HG03565 (cell line): ENCODE measurements at regions not wholly inside any gene's neighbourhood (a gene's known extent, or its start where the extent isn't known, plus 50 kb on each side); places are given as distances from the start of the nearest gene placed in this dataset.
A peak's percentile ranks its signal among the peaks of the same experiment; 100 is the strongest.
"Not testable (repeated sequence)": the region's sequence is repeated elsewhere in the genome, so short reads cannot be mapped to it uniquely, and the experiment has no call there.

Source experiments
- ATAC-seq: cut with Tn5 transposase; IDR thresholded peaks from one replicate; pipeline ENCODE4 v1.9.1; 2021; ENCODE audit warnings: mild to moderate bottlenecking, moderate library complexity; ENCODE audit not compliant: unreplicated experiment

DNA sequence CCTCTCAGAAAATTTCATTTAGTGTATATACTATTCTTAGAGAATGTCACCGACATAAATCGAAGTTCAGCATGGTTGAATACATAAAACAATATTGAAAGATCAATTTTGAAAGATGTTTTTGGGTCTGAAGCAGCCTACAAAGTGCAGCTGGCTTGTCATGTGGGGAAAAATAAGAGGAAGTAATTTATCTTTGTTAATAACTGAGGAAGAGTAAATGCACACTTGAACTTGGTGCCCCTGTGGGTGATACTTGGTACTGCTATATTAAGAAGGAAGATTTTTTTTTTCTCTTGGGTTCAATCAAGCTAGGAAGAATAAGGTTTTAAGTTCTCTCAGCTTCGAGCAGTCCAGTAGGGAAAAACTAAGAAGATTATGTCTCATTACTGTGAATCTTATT is 661.3 kb downstream of the RPL10L start:
- no peak for ATAC-seq

DNA sequence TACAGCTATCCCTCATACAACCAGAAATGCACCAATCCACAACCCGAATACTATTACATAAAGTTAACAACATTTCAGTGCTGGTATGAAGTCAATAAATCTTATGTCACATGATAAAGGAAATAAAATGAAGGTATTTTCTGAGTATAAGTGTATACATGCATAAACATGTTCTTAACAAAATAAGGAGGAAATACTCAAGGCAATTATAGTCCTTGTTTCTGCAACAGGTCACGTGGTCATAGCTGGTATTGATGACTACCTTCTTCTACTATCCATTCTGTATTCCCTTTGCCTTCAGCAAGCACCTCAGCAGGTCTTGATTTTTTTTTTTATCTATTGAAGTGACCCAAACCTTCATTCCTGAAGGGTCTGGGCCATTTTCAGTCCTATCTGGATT is 675.6 kb downstream of the RPL10L start:
- no peak for ATAC-seq

DNA sequence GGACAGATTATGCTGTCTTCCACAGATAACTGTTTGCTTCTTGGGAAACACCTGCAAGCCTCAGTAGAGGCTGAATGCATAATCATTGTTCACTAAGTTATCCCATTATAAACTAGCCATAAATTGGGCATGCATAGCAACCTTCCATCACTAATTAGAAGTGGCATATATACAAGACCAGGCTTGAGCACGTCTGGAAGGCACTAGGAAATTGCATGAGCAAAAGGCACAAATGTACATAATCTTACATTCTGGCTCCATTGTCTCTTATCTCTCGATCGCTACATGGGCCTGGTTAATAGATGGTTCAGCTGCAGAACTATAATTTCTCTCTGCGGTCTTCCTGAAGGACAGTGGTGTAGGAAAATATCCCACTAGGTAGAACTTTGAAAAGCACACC is 679.2 kb downstream of the RPL10L start:
- no peak for ATAC-seq

DNA sequence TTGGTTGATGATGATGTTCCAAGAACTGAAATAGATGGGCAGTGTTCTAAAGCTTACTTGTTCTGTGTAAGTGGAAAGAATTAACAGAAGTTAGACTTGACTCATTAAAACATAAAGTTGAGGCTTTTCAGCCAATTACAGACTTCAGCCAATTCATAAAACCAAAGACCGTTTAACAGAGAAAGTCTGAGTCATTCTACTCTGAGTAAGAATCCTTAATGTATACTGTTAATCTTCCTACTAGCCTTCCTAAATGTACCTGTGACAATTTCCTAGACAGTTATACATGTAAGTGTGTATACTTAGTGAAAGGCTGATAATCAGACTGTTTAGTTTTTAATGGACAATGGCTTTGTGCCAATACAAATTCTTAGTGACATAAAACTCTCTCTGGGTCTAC is 681.0 kb downstream of the RPL10L start:
- no peak for ATAC-seq

DNA sequence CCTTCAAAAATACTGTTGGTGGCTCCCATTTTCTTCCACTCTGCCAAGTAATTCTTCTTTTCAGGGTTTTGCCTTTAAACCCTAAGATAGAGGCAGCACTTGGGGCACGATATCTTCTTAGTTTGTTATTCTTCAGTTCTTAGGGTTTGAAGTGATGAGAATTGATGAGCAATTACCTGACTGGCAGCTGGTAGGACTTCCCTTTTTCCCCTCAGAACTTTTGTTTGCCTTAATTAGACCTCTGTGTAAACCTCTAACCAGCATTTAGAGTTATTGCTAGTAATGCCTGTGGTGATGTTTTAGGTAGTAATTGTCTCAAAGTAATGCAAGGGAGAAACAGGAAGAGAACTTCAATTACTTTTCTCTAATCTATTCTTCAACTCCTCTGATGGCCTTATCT is 683.5 kb downstream of the RPL10L start:
- no peak for ATAC-seq

DNA sequence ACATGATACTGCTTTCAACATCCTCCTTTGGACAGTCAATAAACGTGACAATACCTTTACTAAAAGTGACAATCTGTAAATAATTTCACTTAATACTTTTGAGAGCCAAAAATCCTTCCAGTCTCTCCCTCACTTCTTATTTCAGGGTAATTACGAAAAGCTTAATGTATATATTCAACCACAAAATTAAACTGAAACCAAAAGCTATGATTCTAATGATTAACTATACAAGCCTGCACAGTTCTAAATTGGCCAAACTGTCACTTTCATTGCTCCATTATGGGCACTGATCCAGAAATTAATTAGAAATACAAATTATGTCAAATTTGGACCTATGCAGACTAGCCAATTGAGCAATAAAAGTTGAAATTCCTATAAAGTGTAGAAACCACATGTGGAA is 696.5 kb upstream of the MIS18BP1 start:
- no peak for ATAC-seq

DNA sequence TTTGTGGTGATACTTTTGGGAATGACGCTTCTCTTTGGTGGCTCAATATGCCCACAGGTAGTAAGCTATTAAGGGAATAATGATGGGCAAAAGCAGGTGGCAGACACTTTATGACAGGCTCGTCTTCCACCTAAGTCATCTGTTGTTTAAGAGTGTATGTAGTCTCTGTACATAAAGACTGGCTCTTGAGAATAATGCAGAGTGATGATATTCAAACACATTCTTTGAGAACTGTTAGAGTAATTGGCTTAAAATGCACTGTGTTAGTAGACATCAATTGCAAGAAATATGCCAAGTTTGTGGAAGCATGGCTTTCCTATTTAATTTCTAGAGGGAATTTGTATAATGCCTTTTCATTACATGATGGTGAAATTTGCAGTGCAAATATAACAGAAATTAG is 694.8 kb upstream of the MIS18BP1 start:
- ATAC-seq, result no peak

DNA sequence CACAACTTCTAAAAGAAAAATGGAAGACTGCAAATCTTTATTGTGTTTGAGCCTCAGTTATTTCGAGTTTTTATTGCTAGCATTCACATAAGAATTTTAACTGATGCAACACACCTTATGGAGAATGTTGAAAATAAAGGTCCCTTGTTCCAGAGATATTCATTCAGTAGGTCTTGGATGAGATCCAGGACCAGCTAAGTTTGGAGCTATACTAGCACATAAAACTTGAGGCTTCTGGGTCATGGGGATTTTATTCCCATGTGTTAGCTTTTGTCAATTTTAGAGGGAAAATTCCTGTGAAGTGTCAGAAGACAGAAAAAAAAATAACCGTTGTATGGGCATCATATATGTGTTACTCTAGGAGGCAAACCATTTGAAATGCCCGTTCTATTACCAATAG is 693.2 kb upstream of the MIS18BP1 start:
- no peak for ATAC-seq

DNA sequence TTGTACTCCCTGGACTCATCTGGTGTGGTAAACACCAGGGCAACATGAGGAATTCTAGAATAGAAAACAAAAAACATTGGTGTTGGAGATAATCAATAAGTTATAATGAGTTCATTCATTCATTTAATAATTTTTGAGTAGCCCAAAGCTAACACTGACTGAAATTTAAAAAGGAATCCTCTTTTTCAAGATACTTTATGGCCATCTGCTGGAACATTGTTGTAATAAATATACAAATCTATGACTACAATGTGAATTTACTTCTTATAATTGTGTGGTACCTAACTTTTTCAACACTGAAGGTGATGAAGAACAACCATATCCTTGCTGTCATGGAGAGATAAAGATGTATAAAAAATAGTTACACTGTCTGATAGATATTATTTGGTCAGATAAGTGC is 687.3 kb upstream of the MIS18BP1 start:
- no peak for ATAC-seq

DNA sequence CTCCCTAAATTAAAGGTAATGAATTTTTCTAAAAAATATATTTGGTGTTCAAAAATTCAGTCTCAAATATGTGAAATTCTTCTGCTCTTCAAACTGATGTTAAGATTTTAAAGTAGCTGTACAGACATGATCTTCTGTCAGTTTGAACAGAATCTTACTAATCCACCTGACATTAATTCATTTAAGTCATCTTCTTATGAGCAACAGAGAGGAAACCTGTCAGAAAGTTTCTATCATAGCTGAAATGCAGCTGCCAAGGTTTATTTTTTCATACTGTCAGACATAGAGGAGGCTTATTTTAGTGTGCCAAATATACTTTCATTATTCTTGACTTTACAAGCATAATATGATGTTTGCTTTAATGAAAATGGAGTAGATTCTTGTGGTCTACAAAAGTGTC is 686.6 kb upstream of the MIS18BP1 start:
- ATAC-seq, result no peak

DNA sequence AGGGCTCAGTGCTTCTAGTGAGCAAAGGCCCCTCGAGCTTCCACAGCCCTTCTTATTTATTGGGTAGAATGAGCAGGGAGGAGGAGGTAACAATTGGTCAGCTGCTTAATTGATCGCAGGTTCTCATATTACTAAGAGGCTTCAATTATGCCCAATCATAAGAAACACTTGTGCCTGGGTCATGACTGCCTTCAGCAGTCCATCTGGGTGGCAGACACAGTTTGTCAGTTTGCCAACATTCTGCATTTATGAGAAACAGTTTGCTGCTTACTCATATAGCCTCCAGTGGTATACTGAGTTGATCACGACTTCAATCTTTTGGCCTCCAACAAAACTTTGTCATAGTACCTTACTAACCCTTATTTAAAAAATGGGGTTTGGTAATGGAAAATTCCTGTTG is 667.0 kb upstream of the MIS18BP1 start:
- not testable (repeated sequence) for ATAC-seq

DNA sequence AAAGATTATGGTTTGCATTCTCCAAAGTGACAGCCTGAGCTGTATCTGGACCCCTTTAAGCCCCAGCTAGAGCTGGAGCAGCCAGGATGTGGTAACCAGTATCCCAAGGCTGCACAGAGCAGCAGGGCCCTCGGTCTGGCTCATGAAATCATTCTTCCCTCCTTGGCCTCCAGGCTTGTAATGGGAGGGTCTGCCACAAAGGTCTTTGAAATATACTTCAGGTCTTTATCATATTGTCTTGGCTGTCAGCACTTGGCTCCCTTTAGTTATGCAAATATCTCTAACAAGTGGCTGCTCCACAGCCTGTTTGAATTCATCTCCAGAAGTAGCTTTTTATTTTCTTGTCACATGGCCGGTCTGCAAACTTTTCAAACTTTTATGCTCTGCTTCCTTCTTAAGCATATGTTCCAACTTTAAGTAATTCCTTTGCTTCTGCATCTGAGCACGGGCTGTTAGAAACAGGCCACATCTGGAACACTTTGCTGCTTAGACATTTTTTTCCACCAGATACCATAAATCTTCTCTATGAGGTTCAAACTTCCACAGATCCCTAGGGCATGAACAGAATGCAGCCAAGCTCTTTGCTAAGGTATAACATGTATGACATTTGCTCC is 663.4 kb upstream of the MIS18BP1 start:
- no peak for ATAC-seq

DNA sequence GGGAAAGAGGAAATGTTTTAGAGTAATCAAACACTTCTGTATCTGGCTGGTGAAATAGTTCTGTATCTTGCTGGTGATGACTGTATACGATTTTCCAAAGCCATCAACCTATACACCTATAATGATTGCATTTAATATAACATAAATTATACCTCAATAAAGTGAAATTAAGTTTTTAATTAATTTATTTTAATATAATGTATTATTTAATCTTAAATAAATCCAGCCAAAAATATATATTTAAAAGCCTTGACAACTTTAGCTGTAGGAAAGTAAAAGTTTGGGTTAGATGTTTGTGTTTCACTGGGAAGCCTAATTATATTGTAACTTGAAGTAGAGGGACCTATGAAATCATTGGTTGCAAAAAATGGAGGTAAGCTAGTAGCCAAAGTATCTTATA is 654.8 kb upstream of the MIS18BP1 start:
- ATAC-seq, result no peak

DNA sequence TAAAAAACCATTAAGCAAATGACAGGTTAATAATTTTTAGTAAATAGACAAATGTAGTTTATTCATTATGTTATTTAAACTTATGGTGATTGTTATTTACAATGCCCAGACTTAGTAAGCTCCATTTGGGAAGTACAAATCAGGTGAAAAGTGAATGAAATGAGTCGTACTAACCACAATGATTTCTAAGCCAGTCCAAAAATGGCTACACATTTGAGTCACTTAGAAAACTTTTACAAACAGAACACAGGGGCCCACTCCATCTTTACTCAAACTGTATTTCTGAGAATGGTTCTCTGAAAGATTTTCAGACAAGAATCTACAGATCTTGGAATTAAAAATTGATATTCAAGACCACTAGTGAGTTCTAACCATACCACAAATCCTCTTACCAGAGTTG is 653.3 kb upstream of the MIS18BP1 start:
- peak; percentile 76 for ATAC-seq

DNA sequence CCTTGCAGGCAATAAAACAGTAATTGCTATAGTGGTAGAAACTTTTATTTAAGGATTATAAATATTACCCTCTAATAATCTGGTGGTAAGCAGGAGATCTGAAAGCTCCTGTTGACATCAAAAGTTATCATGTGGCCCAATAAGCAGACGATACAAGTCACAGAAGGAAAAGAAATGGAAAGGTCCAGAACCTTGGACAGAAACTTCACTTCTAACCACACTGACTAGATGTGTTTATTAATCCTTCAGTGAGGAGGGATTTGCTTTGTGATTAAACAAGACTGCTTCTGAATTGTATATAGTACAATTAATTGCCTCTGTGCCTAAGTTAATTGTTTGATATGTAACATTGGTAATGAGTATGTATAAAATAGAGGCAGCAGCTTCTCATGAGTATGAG is 652.7 kb upstream of the MIS18BP1 start:
- ATAC-seq, result no peak

DNA sequence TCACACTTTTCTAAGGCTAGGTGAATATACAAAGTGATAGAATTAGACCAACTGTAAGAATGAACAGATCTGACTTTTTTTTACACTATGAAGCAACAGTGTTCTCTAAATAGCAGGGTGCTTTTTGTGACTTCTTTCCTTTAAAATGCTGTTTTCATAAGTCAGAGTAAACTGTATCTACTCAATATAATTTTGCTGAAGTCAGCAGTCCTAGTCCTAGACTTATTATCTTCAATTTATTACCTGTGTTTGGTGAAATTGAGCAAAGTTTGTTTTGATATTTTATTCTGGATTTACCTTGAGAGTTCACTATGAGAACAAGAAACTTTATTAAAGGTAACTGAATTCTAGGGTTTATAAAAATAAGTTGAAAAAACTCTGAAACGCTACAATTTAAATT is 651.3 kb upstream of the MIS18BP1 start:
- no peak for ATAC-seq

DNA sequence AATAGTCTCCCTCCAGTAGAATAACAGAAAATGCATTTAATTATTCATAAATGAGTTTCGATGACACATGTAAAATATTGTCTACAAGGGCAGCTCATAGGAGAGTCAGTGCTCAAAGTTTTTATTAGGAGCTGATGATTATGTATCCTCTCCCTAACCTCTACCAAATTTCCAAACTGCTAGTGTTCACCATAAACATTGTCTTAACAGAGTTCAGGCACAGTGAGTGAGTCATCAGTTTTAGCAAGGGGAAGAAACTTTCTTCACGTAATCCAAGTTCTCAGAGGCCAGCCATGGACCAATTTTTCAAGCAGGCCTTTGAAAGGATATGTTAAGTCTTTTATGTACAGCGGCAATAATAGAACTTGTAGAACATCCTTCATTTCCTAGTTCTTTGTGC is 649.2 kb upstream of the MIS18BP1 start:
- ATAC-seq, result no peak

DNA sequence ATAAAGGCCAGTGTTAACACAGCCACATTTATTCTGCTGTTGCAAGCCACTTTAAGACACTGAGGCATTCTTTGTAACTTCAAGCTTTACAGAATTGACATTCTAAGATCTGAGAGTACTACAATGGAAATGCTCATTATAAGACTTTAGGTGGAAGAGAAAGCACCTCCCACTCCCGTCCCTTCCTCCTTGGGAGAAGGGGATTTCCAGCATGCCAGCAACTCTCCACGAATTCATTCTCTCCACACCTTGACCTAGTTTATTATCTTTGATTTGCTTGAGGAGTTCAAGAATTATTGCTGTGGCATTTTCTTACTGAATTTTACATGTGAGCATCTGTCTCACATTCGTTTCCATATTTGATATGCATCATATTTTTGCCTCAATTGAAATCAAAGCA is 644.4 kb upstream of the MIS18BP1 start:
- no peak for ATAC-seq

DNA sequence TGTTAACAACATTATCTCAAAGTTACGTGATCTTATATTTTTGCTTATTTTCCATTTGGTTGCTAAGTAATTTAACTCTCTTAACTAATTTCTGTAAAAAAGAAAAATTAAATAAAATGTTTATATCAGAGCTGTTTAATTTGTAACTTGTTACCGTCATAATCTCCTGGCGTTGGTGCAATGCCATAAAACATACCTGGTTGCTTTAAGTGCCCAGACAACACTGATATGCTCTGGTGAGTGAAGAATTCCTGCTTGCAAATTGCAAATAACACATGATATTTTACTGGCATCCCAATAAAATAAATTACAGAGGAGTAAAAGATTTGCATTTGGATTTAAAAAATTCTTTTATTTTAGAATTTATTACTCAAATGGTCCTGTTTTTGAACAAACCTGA is 640.1 kb upstream of the MIS18BP1 start:
- ATAC-seq, result no peak

DNA sequence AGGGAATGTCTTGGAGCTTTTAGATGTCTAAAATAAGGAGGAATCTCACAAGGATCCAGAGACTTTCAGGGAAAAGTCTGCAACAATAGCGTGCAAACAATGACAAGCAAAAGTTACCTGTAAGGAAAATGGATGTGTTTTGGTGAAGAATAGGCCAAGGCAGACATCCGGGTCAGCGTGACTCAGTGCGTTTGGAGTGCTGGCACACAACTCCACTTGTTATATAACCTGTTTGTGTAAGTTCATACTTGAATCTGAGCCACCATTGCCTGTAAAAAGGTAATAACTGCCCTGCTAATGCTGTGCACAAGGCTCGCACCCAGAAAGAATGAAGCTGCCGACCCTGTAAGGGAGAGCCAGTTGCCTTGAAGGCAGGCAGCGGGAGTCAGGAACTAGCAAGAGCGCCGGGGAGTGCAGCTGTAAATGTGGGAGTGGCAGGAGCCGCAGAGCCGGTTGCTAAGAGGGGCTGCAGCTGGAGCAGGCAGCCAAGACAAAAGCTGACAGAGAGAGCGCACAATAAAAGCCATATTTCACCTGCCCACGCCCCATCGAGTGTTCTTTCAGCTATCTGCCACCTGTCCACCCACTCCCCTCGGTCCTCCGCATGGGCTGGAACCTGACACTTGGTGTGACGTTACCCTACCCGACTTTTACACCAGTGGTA is 638.5 kb upstream of the MIS18BP1 start:
- no peak for ATAC-seq

DNA sequence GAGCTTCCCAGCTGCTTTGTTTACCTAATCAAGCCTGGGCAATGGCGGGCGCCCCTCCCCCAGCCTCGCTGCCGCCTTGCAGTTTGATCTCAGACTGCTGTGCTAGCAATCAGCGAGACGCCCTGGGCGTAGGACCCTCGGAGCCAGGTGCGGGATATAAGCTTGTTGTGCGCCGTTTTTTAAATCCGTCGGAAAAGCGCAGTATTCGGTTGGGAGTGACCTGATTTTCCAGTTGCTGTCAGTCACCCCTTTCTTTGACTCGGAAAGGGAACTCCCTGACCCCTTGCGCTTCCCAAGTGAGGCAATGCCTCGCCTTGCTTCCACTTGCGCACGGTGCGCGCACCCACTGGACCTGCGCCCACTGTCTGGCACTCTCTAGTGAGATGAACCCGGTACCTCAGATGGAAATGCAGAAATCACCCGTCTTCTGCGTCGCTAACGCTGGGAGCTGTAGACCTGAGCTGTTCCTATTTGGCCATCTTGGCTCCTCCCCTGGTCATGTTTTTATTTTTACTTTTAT is 635.8 kb upstream of the MIS18BP1 start:
- ATAC-seq, result not testable (repeated sequence)

DNA sequence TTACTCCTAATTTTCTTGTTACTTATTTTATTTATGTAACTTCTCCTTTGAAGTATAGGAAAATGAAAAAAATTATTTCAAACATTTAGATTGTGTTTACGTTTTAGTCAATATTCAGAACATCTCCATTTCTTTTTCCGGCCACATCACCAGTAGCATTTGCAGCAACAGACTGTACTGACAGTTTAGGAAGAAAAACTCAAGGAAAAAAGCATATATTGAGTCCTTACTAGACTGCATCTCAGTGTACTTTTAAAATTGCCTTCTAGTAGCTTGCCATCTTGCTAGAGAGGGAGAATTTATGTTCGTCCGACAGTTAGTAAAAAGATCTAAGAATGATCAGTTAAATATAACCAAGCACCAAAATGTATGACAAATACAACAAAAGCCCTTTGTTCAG is 625.0 kb upstream of the MIS18BP1 start:
- ATAC-seq, result no peak

DNA sequence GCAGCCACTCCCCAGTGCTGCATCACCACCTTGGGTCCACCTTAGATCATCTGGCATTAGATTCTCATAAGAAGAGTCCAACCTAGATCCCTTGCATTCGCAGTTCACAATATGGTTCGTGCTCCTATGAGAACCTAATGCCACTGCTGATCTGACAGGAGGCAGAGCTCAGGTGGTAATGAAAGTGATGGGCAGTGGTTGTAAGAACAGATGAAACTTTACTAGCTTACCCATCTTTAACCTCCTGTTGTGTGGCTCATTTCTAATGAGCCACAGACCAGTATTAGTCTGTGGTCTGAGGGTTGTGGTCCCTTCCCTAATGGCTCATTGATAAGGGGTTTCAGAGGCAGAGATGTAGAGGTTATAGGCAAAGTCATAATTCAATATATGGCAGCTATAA is 615.9 kb upstream of the MIS18BP1 start:
- ATAC-seq, result no peak
